Fibroblast of lung (primary cell): ENCODE measurements at regions not wholly inside any gene's neighbourhood (a gene's known extent, or its start where the extent isn't known, plus 50 kb on each side); places are given as distances from the start of the nearest gene placed in this dataset.

Source experiments
- DNase-seq, 2 donors: peaks; one replicate each; pipeline versions ENCODE4 v3.0.0 to v3.0.0-alpha.2; 2010; ENCODE audit warnings: low read depth in 2 of 2
- H2AFZ ChIP-seq: 2 replicates; pipeline ENCODE4 v1.5.1; 2012; ENCODE audit warnings: low read length, control low read depth, inconsistent platforms
- H3K27ac ChIP-seq: 2 replicates; pipeline ENCODE4 v1.5.1; 2011; ENCODE audit warnings: low read length, control low read depth; ENCODE audit not compliant: insufficient read depth
- H3K27me3 ChIP-seq: 2 replicates; pipeline ENCODE4 v1.5.1; 2011; ENCODE audit warnings: mild to moderate bottlenecking, low read length; ENCODE audit not compliant: control insufficient read depth, insufficient read depth
- H3K36me3 ChIP-seq: 2 replicates; pipeline ENCODE4 v1.5.1; 2011; ENCODE audit warnings: low read length; ENCODE audit not compliant: control insufficient read depth, insufficient read depth
- H3K4me1 ChIP-seq: 2 replicates; pipeline ENCODE4 v1.5.1; 2011; ENCODE audit warnings: low read length; ENCODE audit not compliant: control insufficient read depth, insufficient read depth; ENCODE audit errors: extremely low read depth
- H3K4me2 ChIP-seq: 2 replicates; pipeline ENCODE4 v1.5.1; 2011; ENCODE audit warnings: low read length, control low read depth; ENCODE audit not compliant: insufficient read depth; ENCODE audit errors: extremely low read depth
- H3K4me3 ChIP-seq, 4 experiments: fragments of 200-600 bp in 1 of 4; sonication (generic) in 1 of 4; replicated peaks in 1 of 4; 2 replicates each; pipeline ENCODE4 v1.5.1; 2011 to 2016; ENCODE audit warnings: low read length in 4 of 4, low read depth in 3 of 4, mild to moderate bottlenecking in 3 of 4, control low read depth in 2 of 4, inconsistent platforms in 1 of 4, mixed read lengths in 1 of 4; ENCODE audit not compliant: insufficient read depth in 1 of 4; ENCODE audit errors: control extremely low read depth in 1 of 4
- H3K79me2 ChIP-seq: 2 replicates; pipeline ENCODE4 v1.5.1; 2012; ENCODE audit warnings: mild to moderate bottlenecking, low read length, inconsistent platforms; ENCODE audit not compliant: control insufficient read depth, insufficient read depth
- H3K9ac ChIP-seq: 2 replicates; pipeline ENCODE4 v1.5.1; 2011; ENCODE audit warnings: mild to moderate bottlenecking, low read length, control low read depth; ENCODE audit not compliant: insufficient read depth
- H3K9me3 ChIP-seq: 2 replicates; pipeline ENCODE4 v1.5.1; 2012; ENCODE audit warnings: low read depth, low read length; ENCODE audit not compliant: control insufficient read depth, insufficient read depth
- H4K20me1 ChIP-seq: 2 replicates; pipeline ENCODE4 v1.5.1; 2011; ENCODE audit warnings: low read length; ENCODE audit not compliant: control insufficient read depth, insufficient read depth; ENCODE audit errors: extremely low read depth
- CTCF ChIP-seq, 2 donors: IDR thresholded peaks in 1 of 2; conservative IDR thresholded peaks in 1 of 2; 1 replicate in 1 of 2; 2 replicates in 1 of 2; pipeline ENCODE4 v1.5.1; 2011 to 2012; ENCODE audit warnings: low read length in 2 of 2, control low read depth in 1 of 2, inconsistent platforms in 1 of 2, low read depth in 1 of 2, mild to moderate bottlenecking in 1 of 2
- EZH2 ChIP-seq: IDR thresholded peaks from 2 replicates; pipeline ENCODE4 v1.5.1; 2012; ENCODE audit warnings: low read length, control low read depth, mild to moderate bottlenecking; ENCODE audit errors: missing control alignments

GRCh38 chr13:99800951-99801350 is 170.6 kb downstream of the ZIC5 start:
- no peak overlapping the region for H3K27ac ChIP-seq
- TF ChIP-seq EZH2 (no peak), CTCF (conservative IDR thresholded peaks at IDR 0.05 in 1 of 2, IDR thresholded peaks at IDR 0.05 in 1 of 2; ENCODE audit: low read depth in 1 of 2, low read length in 2 of 2) (no peak)
- H3K4me1 ChIP-seq: no peaks in the 10 kb centered on the region
- H3K27me3 ChIP-seq: no peaks in the 10 kb centered on the region
- H3K9ac ChIP-seq: no peak overlapping the region
- H3K79me2 ChIP-seq: no peaks in the 10 kb centered on the region
- no peak overlapping the region for H2AFZ ChIP-seq
- no peak for DNase-seq
- no peak overlapping the region for H3K4me2 ChIP-seq
- no peaks in the 10 kb centered on the region for H4K20me1 ChIP-seq
- no peaks in the 10 kb centered on the region for H3K9me3 ChIP-seq
- no peak overlapping the region for H3K4me3 ChIP-seq
- H3K36me3 ChIP-seq: no peaks in the 10 kb centered on the region

- Histone ChIP-seq H3K27ac (no peak overlapping the region), H3K4me2 (no peak overlapping the region), H3K36me3 (no peaks in the 10 kb centered on the region), H3K9me3 (no peaks in the 10 kb centered on the region), H2AFZ (no peak overlapping the region), H3K27me3 (no peaks in the 10 kb centered on the region), H4K20me1 (no peaks in the 10 kb centered on the region), H3K4me3 (no peak overlapping the region), H3K79me2 (no peaks in the 10 kb centered on the region), H3K9ac (no peak overlapping the region), H3K4me1 (no peaks in the 10 kb centered on the region)
- TF ChIP-seq CTCF (conservative IDR thresholded peaks at IDR 0.05 in 1 of 2, IDR thresholded peaks at IDR 0.05 in 1 of 2; ENCODE audit: low read depth in 1 of 2, low read length in 2 of 2): no peak
- TF ChIP-seq EZH2: no peak
- DNase-seq: no peak
Measured at GRCh38 chr13:99800011-99800410, 171.6 kb downstream of the ZIC5 start.

GRCh38 chr13:99798756-99799155 is 172.8 kb downstream of the ZIC5 start:
- no peak overlapping the region for H3K27ac ChIP-seq
- no peaks in the 10 kb centered on the region for H4K20me1 ChIP-seq
- TF ChIP-seq EZH2: no peak
- no peak for TF ChIP-seq CTCF (conservative IDR thresholded peaks at IDR 0.05 in 1 of 2, IDR thresholded peaks at IDR 0.05 in 1 of 2; ENCODE audit: low read depth in 1 of 2, low read length in 2 of 2)
- no peak overlapping the region for H2AFZ ChIP-seq
- no peaks in the 10 kb centered on the region for H3K79me2 ChIP-seq
- H3K27me3 ChIP-seq: no peaks in the 10 kb centered on the region
- no peak overlapping the region for H3K4me2 ChIP-seq
- no peaks in the 10 kb centered on the region for H3K4me1 ChIP-seq
- no peak for DNase-seq
- H3K4me3 ChIP-seq: no peak overlapping the region
- H3K9ac ChIP-seq: no peak overlapping the region
- no peaks in the 10 kb centered on the region for H3K9me3 ChIP-seq
- no peaks in the 10 kb centered on the region for H3K36me3 ChIP-seq
